IMR-90 (cell line): ENCODE measurements at regions not wholly inside any gene's neighbourhood (a gene's known extent, or its start where the extent isn't known, plus 50 kb on each side); places are given as distances from the start of the nearest gene placed in this dataset.

Experiments used
- ATAC-seq: fragments of 200-7000 bp; cut with Tn5 transposase; 2 replicates; pipeline ENCODE4 v1.9.1; 2020; ENCODE audit warnings: low read depth, mild to moderate bottlenecking, moderate library complexity
- BruUV-seq: library from RNA; stranded (reverse); fragments of 400-500 nt; replicated peaks from 2 replicates; lab custom pipeline; 2021; lab: Mats Ljungman, UMichigan
- CTCF ChIA-PET: fragments of 300-600 bp; formaldehyde crosslinking; extraction: SDS; loops from one replicate; lab custom pipeline; 2021; ENCODE audit warnings: antibody characterized with exemption; lab: Yijun Ruan, JAX
- POLR2A ChIA-PET: fragments of 300-600 bp; sonication (Branson Sonifier 250); formaldehyde crosslinking; loops from one replicate; lab custom pipeline; 2022; ENCODE audit warnings: antibody characterized with exemption; ENCODE audit not compliant: unreplicated experiment; lab: Charles Lee
- DNase-seq: peaks from one replicate; pipeline ENCODE4 v3.0.0; 2013
- H2AFZ ChIP-seq: replicated peaks from 2 replicates; pipeline ENCODE3; 2013; ENCODE audit warnings: low read length, mild to moderate bottlenecking; ENCODE audit not compliant: poor library complexity
- H2AK5ac ChIP-seq: 2 replicates; pipeline ENCODE4 v1.6.1; 2013; ENCODE audit warnings: low read depth, low read length, inconsistent platforms
- H2AK9ac ChIP-seq: replicated peaks from 2 replicates; pipeline ENCODE3; 2013; ENCODE audit warnings: mild to moderate bottlenecking, low read depth, low read length, moderate library complexity; ENCODE audit not compliant: poor library complexity
- H2BK120ac ChIP-seq: 2 replicates; pipeline ENCODE4 v1.6.1; 2013; ENCODE audit warnings: low read depth, low read length, inconsistent platforms
- H2BK15ac ChIP-seq: 3 replicates; pipeline ENCODE4 v1.6.1; 2013; ENCODE audit warnings: low read depth, low read length, inconsistent platforms
- H2BK20ac ChIP-seq: 2 replicates; pipeline ENCODE4 v1.6.1; 2013; ENCODE audit warnings: low read depth, mild to moderate bottlenecking, inconsistent platforms, low read length, moderate library complexity
- H2BK5ac ChIP-seq: 2 replicates; pipeline ENCODE4 v1.6.1; 2013; ENCODE audit warnings: mild to moderate bottlenecking, low read depth, low read length, inconsistent platforms; ENCODE audit not compliant: poor library complexity, severe bottlenecking
- H3K14ac ChIP-seq: replicated peaks from 2 replicates; pipeline ENCODE4 v1.6.1; 2013; ENCODE audit warnings: low read depth, low read length, inconsistent platforms
- H3K18ac ChIP-seq: 2 replicates; pipeline ENCODE4 v1.6.1; 2013; ENCODE audit warnings: low read depth, low read length, control low read depth
- H3K23ac ChIP-seq: 2 replicates; pipeline ENCODE4 v1.6.1; 2013; ENCODE audit warnings: low read depth, low read length, inconsistent platforms
- H3K27ac ChIP-seq: 2 replicates; pipeline ENCODE4 v1.5.1; 2013; ENCODE audit warnings: mild to moderate bottlenecking, control low read depth, low read length; ENCODE audit not compliant: insufficient read depth
- H3K27me3 ChIP-seq: 2 replicates; pipeline ENCODE4 v1.6.1; 2013; ENCODE audit warnings: low read length; ENCODE audit not compliant: control insufficient read depth, insufficient read depth
- H3K36me3 ChIP-seq: 2 replicates; pipeline ENCODE4 v1.6.1; 2013; ENCODE audit warnings: low read length, mixed read lengths; ENCODE audit not compliant: control insufficient read depth, insufficient read depth
- H3K4ac ChIP-seq: 2 replicates; pipeline ENCODE4 v1.6.1; 2013; ENCODE audit warnings: low read depth, low read length, inconsistent platforms
- H3K4me1 ChIP-seq: 2 replicates; pipeline ENCODE4 v1.6.1; 2013; ENCODE audit warnings: low read length, mixed read lengths; ENCODE audit not compliant: control insufficient read depth, insufficient read depth
- H3K4me2 ChIP-seq: 2 replicates; pipeline ENCODE4 v1.6.1; 2013; ENCODE audit warnings: low read depth, mild to moderate bottlenecking, control low read depth, low read length, moderate library complexity
- H3K4me3 ChIP-seq: 2 replicates; pipeline ENCODE4 v1.5.1; 2013; ENCODE audit warnings: low read depth, mild to moderate bottlenecking, control low read depth, low read length, moderate library complexity; ENCODE audit not compliant: insufficient read depth
- H3K56ac ChIP-seq: 2 replicates; pipeline ENCODE4 v1.6.1; 2013; ENCODE audit warnings: low read length, inconsistent platforms; ENCODE audit not compliant: insufficient read depth; ENCODE audit errors: extremely low read depth
- H3K79me1 ChIP-seq, 2 experiments: 2 replicates each; pipeline ENCODE4 v1.6.1; 2013; ENCODE audit warnings: low read length in 2 of 2, inconsistent platforms in 1 of 2, low read depth in 1 of 2
- H3K9ac ChIP-seq: 2 replicates; pipeline ENCODE4 v1.6.1; 2013; ENCODE audit warnings: low read depth, low read length, control low read depth
- H3K9me1 ChIP-seq: 2 replicates; pipeline ENCODE4 v1.6.1; 2013; ENCODE audit warnings: low read length, inconsistent platforms; ENCODE audit not compliant: insufficient read depth
- H3K9me3 ChIP-seq: 2 replicates; pipeline ENCODE4 v1.6.1; 2013; ENCODE audit warnings: low read length; ENCODE audit not compliant: control insufficient read depth, insufficient read depth
- H4K20me1 ChIP-seq: 2 replicates; pipeline ENCODE4 v1.6.1; 2013; ENCODE audit warnings: low read length, inconsistent platforms; ENCODE audit not compliant: insufficient read depth
- H4K5ac ChIP-seq: 2 replicates; pipeline ENCODE4 v1.6.1; 2013; ENCODE audit warnings: mild to moderate bottlenecking, low read depth, low read length, control low read depth
- H4K8ac ChIP-seq, 2 experiments: 2 replicates each; pipeline ENCODE4 v1.6.1; 2013; ENCODE audit warnings: low read depth in 2 of 2, low read length in 2 of 2, control low read depth in 1 of 2, inconsistent platforms in 1 of 2
- H4K91ac ChIP-seq: 2 replicates; pipeline ENCODE4 v1.6.1; 2013; ENCODE audit warnings: low read depth, low read length, inconsistent platforms; ENCODE audit not compliant: insufficient read depth
- BHLHE40 ChIP-seq: fragments of 150-350 bp; IDR thresholded peaks from 2 replicates; pipeline ENCODE4 v1.6.1; 2016; ENCODE audit warnings: mild to moderate bottlenecking, low read depth, low read length
- CEBPB ChIP-seq: IDR thresholded peaks from 2 replicates; pipeline ENCODE4 v1.6.1; 2012; ENCODE audit warnings: low read depth, low read length, improper control_type of control experiment
- CHD1 ChIP-seq: IDR thresholded peaks from 2 replicates; pipeline ENCODE4 v1.6.1; 2012; ENCODE audit warnings: low read depth, low read length, improper control_type of control experiment
- CTCF ChIP-seq: conservative IDR thresholded peaks from 2 replicates; pipeline ENCODE4 v1.5.1; 2012; ENCODE audit warnings: mild to moderate bottlenecking, low read depth, low read length, improper control_type of control experiment
- ELK1 ChIP-seq: fragments of 150-350 bp; IDR thresholded peaks from 2 replicates; pipeline ENCODE4 v1.6.1; 2016; ENCODE audit warnings: low read depth, mild to moderate bottlenecking, low read length, moderate library complexity, borderline replicate concordance
- FOS ChIP-seq: fragments of 150-350 bp; IDR thresholded peaks from 2 replicates; pipeline ENCODE4 v1.6.1; 2016; ENCODE audit warnings: low read depth, low read length
- MAFK ChIP-seq: IDR thresholded peaks from 2 replicates; pipeline ENCODE4 v1.6.1; 2012; ENCODE audit warnings: low read depth, low read length, improper control_type of control experiment
- MAZ ChIP-seq: IDR thresholded peaks from 2 replicates; pipeline ENCODE4 v1.6.1; 2012; ENCODE audit warnings: low read depth, mild to moderate bottlenecking, low read length, improper control_type of control experiment, moderate library complexity, borderline replicate concordance
- MXI1 ChIP-seq: IDR thresholded peaks from 2 replicates; pipeline ENCODE4 v1.6.1; 2012; ENCODE audit warnings: low read depth, mild to moderate bottlenecking, low read length, moderate library complexity, borderline replicate concordance
- NFE2L2 ChIP-seq: fragments of 150-350 bp; IDR thresholded peaks from 2 replicates; pipeline ENCODE4 v1.6.1; 2016; ENCODE audit warnings: low read depth, mild to moderate bottlenecking, low read length
- POLR2A ChIP-seq: IDR thresholded peaks from 2 replicates; pipeline ENCODE4 v1.6.1; 2012; ENCODE audit warnings: mild to moderate bottlenecking, low read depth, low read length
- RAD21 ChIP-seq: IDR thresholded peaks from 2 replicates; pipeline ENCODE4 v1.6.1; 2012; ENCODE audit warnings: low read length, improper control_type of control experiment
- RCOR1 ChIP-seq: IDR thresholded peaks from 2 replicates; pipeline ENCODE4 v1.6.1; 2012; ENCODE audit warnings: mild to moderate bottlenecking, low read length, improper control_type of control experiment; ENCODE audit not compliant: insufficient replicate concordance
- RFX5 ChIP-seq: IDR thresholded peaks from 2 replicates; pipeline ENCODE4 v1.8.0; 2012; ENCODE audit warnings: low read depth, mild to moderate bottlenecking, low read length, moderate library complexity
- SMC3 ChIP-seq: fragments of 150-350 bp; IDR thresholded peaks from 2 replicates; pipeline ENCODE4 v1.6.1; 2016; ENCODE audit warnings: low read depth, mild to moderate bottlenecking, antibody characterized with exemption, low read length, moderate library complexity
- USF2 ChIP-seq: fragments of 150-350 bp; IDR thresholded peaks from 2 replicates; pipeline ENCODE4 v1.6.1; 2017; ENCODE audit warnings: mild to moderate bottlenecking, antibody characterized with exemption, low read length, low read depth
- dilution Hi-C: fragments of 300-500 bp; cut with HindIII; formaldehyde crosslinking; loops from one replicate; pipeline ENCODE4 v1.14.3; 2018; ENCODE audit warnings: low sequenced_read_pairs; ENCODE audit not compliant: unreplicated experiment
- in situ Hi-C: fragments of 300-500 bp; cut with MboI; formaldehyde crosslinking; loops from 3 replicates; pipeline ENCODE4 v1.14.3; 2019; ENCODE audit warnings: low sequenced_read_pairs, inconsistent platforms, mixed read lengths
- intact Hi-C: fragments of 100-400 bp; cut with micrococcal nuclease; formaldehyde crosslinking; loops from 2 replicates; pipeline ENCODE4 v1.10.0; 2022

GRCh38 chr7:25638068-25638467, 409.8 kb upstream of the NPVF start:
- no peak overlapping the region for H3K4me3 ChIP-seq
- H2AK5ac ChIP-seq: no peak overlapping the region
- no peak overlapping the region for H2AK9ac ChIP-seq
- H3K9ac ChIP-seq: no peak overlapping the region
- H2BK15ac ChIP-seq: no peak overlapping the region
- H3K14ac ChIP-seq: no peak overlapping the region
- ChIA-PET CTCF (no interaction called here), POLR2A (no interaction called here)
- no peaks in the 10 kb centered on the region for H3K79me1 ChIP-seq
- H3K27ac ChIP-seq: no peak overlapping the region
- intact Hi-C loops: no loop called here
- ATAC-seq (no peak), DNase-seq (no peak)
- H3K9me1 ChIP-seq: no peaks in the 10 kb centered on the region
- H3K18ac ChIP-seq: no peak overlapping the region
- no peak overlapping the region for H3K56ac ChIP-seq
- TF ChIP-seq SMC3: no peak
- TF ChIP-seq USF2: no peak
- no peak for TF ChIP-seq CTCF
- no peak for TF ChIP-seq POLR2A
- no peak for TF ChIP-seq MXI1
- TF ChIP-seq MAZ: no peak
- no peak for TF ChIP-seq FOS
- TF ChIP-seq RFX5: no peak
- TF ChIP-seq CHD1: no peak
- no peak for TF ChIP-seq ELK1
- TF ChIP-seq NFE2L2: no peak
- no peak for TF ChIP-seq RAD21
- TF ChIP-seq RCOR1: no peak
- TF ChIP-seq BHLHE40: no peak
- no peak for TF ChIP-seq MAFK
- no peak for TF ChIP-seq CEBPB
- H4K91ac ChIP-seq: no peak overlapping the region
- no peak overlapping the region for H4K5ac ChIP-seq
- H2BK20ac ChIP-seq: no peak overlapping the region
- H3K9me3 ChIP-seq: no peaks in the 10 kb centered on the region
- no peak overlapping the region for H3K4me2 ChIP-seq
- H4K20me1 ChIP-seq: no peaks in the 10 kb centered on the region
- no peaks in the 10 kb centered on the region for H3K36me3 ChIP-seq
- H3K23ac ChIP-seq: no peak overlapping the region
- in situ Hi-C loops: no loop called here
- no TSS peak for BruUV-seq
- no peak overlapping the region for H2BK120ac ChIP-seq
- H4K8ac ChIP-seq: no peak overlapping the region
- H3K27me3 ChIP-seq: no peaks in the 10 kb centered on the region
- H2BK5ac ChIP-seq: no peak overlapping the region
- H3K4me1 ChIP-seq: no peaks in the 10 kb centered on the region
- H3K4ac ChIP-seq: no peak overlapping the region
- no peak overlapping the region for H2AFZ ChIP-seq
- dilution Hi-C loops: no loop called here
